Stimulated activated CD8-positive, alpha-beta memory T cell treated with anti-CD3 and anti-CD28 coated beads, Interleukin-7, amount 100 ng/mL, for 24 hours (primary cell): ENCODE measurements at regions not wholly inside any gene's neighbourhood (a gene's known extent, or its start where the extent isn't known, plus 50 kb on each side); places are given as distances from the start of the nearest gene placed in this dataset.
"Not testable (repeated sequence)": the region's sequence is repeated elsewhere in the genome, so short reads cannot be mapped to it uniquely, and the experiment has no call there.

Experiments used
- DNase-seq: peaks from one replicate; pipeline ENCODE4 v3.0.0-alpha.2; 2020; ENCODE audit warnings: low read depth

- no peak for DNase-seq
These were observed 456.4 kb downstream of the GADD45G start for GRCh38 chr9:90061187-90061586.

GRCh38 chr9:90062982-90063381 lies 458.2 kb downstream of the GADD45G start:
- DNase-seq = no peak

GRCh38 chr9:90064248-90064647 lies 459.4 kb downstream of the GADD45G start:
- no peak for DNase-seq

DNA sequence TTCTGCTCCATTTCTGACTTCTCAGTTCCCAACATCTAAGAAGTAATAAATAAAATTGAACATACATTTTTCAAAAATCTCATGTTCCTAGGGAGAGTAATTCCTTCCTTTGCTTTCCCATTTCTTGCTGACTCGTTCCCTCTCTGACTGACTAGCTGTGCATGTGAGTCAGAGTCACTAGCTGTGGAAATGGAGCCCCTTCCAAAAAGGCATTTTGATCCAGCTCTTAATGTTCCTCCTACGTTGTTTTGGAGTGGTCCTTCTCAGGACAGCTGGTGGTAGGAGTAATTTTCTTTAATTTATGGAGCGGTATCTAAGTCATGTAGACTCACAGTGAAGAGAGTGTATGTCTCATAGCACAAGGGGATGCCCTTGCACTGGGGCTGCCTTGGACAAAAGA lies 460.2 kb downstream of the GADD45G start:
- no peak for DNase-seq

DNA sequence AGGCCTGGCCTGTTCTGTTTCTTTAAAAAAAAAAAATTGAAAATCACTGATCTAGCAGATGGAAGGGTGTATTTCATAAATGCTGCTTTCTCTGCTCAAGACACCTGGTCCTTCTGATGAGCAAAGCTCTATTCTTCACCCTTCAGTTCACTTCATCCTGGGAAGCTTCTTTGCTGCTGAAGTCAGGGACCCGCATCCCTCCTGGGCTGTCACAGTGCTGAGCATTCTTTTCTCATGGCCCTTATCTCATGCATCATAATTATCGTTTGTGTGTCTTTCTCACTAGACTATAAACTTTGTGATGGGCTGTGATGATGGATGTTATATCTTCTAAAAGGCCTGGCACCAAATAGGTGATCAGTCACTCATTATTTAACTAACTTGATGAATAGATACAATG lies 461.0 kb downstream of the GADD45G start:
- DNase-seq = no peak

DNA sequence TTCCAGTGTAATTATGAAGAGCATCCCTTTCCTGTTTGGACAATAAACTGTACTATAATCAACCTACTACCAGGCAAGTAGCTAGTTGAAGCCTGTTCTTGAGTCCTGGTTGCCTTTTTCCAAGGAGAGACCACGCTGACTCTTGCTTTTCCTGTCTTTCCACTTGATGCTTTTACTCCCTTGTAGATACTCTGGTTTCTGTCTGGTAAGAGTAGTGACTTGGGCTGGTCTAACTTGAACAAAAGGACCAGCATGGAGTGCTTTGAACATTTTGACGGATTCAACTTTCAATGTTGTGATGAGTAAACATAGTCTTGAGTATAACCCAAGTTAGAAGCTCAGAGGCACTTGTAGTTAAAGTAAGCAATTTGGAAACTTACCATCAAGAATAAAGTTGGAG lies 464.3 kb downstream of the GADD45G start:
- no peak for DNase-seq

DNA sequence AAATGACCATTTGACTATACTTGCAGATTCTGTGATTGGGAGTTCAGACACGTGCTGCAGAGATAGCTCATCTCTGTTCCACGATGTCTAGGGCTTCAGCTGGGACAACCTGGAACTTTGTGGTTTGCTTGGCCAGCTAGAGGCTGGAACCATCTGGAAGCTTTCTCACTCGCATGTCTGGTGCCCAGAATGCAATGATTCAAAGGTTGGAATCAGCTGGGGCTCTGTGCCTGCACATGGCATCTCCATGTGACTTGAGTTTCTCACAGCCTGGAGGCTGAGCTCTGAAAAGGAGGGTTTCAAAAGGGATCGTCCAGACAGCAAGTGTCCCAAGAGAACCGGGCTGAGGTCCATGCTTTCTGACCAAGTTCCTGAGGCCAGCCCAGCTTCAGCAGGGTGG lies 465.2 kb downstream of the GADD45G start:
- DNase-seq = no peak

- DNase-seq = no peak
These were observed 465.7 kb downstream of the GADD45G start for GRCh38 chr9:90070469-90070868.

GRCh38 chr9:90070931-90071660 lies 466.3 kb downstream of the GADD45G start:
- DNase-seq = no peak

DNA sequence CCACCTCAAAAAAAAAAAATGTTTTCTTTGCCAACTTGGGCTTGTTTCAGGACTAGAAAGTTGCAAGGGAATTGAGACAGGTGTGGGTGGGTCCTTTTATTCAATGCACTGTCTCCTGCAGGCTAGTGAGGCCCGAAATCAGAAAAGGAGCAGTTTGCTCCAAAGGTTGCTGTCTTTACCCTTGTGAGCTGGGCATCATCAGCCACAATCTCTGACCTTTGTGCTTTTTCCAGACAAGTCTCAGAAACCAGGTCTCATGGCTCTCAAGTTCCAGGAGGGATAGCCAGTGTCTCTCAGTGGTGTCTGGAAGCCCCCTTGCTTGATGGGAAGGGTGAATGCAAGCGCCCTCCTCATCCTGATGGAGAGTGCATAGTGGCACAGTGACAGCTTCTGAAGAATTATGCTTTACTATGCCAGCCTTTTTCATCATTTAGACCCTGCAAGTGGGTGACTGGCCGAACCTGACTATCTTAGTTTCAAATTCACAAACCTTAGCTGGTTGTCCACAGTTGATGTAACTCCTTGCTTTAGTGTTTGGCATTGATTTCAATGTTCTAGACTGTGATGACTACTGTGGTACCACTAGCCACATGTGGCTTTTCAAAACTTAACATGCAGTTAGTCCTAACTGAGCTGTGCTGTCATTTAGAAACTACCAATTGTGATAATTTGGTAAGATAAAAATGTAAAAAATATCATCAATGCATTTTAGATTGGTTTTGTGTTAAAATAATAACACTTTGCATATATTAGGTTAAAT lies 468.6 kb downstream of the GADD45G start:
- DNase-seq = no peak

DNA sequence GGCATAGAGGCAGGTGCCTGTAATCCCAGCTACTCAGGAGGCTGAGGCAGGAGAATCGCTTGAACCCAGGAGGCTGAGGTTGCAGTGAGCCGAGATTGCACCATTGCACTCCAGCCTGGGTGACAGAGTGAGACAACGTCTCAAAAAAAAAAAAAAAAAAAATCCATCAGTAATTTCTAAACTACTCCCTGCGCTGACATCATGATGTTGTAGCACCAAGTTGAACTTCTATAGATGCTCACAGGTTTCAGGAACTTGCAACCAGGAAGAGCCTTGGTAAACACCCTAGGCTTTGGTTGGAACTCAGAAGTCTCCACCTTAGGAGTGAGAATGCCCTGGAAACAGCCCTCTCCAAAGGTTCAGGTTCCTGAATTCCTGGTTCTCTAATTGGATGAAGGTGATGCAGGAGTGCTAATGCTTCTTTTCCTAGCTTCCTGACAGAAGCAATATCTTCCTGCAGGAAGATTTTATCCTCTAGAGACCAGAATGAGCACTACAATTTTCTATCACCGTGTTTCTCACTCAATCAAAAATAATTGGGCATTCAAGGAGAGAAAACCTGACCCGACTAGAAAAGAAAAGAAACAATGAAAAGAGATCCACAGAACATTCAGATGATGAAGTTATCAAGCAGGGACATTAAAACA lies 469.6 kb downstream of the GADD45G start:
- DNase-seq = no peak

GRCh38 chr9:90077598-90077997 lies 472.8 kb downstream of the GADD45G start:
- not testable (repeated sequence) for DNase-seq

DNA sequence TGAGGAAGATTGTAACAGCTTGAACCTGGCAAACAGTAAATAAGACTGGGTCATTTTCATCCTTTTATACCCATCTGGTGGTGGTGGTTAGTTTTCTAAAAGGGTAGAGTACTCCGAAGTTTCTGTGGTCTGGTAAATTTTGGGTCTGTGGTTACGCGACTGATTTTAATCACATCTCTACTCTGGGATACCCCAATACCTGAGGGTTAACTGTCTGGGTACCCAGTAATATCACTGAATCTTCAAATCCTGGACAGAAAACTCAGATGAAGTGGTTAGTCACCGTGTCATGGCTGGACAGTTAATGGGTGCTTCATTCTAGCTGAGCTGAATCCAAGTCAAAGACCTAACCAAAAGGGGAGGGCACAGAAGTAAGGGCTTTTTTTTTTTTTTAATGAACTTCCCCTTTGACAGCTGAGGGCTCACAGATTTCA lies 474.2 kb downstream of the GADD45G start:
- DNase-seq = no peak

DNA sequence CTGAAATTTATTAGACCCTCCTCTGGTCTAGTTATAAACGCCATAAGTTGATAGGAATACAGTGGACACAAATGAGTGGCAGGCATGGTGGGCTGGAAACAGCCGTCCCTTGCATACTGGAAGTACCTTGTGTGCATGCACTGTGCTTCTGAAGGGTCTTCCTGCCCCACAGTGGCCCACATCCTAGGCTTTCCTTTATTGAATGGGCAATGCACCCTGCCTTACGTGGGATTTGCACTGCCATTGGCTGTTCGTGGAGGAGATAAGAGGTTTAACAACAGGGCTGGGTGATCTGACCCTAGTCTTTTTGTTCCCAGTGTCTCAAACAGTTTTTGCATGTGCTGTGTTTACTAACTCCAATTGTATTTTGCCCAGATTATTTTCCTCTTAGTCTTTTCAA lies 480.8 kb downstream of the GADD45G start:
- no peak for DNase-seq

- DNase-seq = no peak
These were observed 481.3 kb downstream of the GADD45G start for GRCh38 chr9:90086101-90086511.

- DNase-seq = no peak
These were observed 483.6 kb downstream of the GADD45G start for GRCh38 chr9:90088434-90088833.

- no peak for DNase-seq
These were observed 484.0 kb downstream of the GADD45G start for GRCh38 chr9:90088856-90089255.

DNA sequence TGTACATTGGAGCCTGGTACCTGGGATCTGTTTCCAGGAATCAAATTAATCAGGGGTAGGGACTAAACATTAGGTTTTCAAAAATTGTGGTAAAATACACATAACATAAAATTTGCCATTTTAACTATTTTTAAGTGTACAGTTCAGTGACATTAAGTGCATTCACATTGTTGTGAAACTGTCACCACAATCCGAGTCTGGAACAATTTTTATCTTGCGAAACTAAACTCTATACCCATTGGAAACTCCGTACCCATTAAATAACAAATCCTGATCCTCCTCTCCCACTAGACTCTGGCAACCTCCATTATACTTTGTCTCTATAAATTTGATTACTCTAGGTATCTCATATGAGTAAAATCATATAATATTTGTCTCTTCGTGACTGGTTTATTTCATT lies 486.2 kb downstream of the GADD45G start:
- no peak for DNase-seq

DNA sequence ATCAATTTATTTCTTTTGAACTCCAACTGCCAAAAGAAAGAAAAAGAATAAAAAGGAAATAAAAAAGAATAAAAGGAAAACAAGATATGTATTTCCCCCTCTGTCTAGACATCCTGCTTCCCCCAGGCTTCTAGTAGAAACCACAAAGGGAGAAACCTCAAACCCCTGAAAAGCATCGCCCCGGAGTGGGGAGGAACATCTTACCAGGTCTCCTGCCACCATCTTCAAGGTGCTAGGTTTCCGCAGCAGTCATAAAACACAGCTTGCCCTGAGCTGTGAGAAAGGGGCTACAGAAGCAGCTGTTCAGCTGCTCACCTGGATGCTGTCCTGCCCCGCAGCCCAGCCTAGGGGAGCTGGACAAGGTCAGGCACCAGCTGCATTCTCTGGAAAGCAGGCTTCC lies 487.7 kb downstream of the GADD45G start:
- no peak for DNase-seq

DNA sequence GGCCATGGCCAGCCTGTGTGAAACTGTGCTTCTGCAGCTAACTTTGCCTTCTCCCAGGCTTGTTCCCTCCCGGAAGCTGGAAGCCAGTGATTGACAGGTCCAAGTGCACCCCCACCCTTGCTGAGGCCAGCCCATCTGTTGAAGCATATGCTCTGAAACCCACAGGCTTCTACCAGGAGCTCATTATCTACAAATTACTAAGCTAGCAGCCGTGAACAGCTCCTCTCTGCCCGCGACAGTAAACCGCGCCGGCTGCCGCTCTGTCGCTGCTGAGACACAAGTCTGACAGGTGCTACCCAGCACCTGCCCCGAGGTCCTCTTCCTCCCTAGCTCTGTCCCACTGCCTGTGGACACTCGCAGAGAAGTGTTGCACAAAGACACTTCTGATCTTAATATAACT lies 490.9 kb downstream of the GADD45G start:
- DNase-seq = no peak

GRCh38 chr9:90097237-90097636 lies 492.4 kb downstream of the GADD45G start:
- DNase-seq = no peak

GRCh38 chr9:90098408-90098807 lies 493.6 kb downstream of the GADD45G start:
- DNase-seq = no peak
